HG02840 (cell line): ENCODE measurements at regions not wholly inside any gene's neighbourhood (a gene's known extent, or its start where the extent isn't known, plus 50 kb on each side); places are given as distances from the start of the nearest gene placed in this dataset.

Experiments used
- ATAC-seq: cut with Tn5 transposase; IDR thresholded peaks from one replicate; pipeline ENCODE4 v1.9.1; 2021; ENCODE audit warnings: mild to moderate bottlenecking, moderate library complexity, moderate number of reproducible peaks; ENCODE audit not compliant: unreplicated experiment, low FRiP score

GRCh38 chr5:159772698-159773061 lies 143.6 kb upstream of the ADRA1B start:
- ATAC-seq, result no peak

- ATAC-seq, result peak; percentile 69
These were observed 143.0 kb upstream of the ADRA1B start for GRCh38 chr5:159773062-159773924.

DNA sequence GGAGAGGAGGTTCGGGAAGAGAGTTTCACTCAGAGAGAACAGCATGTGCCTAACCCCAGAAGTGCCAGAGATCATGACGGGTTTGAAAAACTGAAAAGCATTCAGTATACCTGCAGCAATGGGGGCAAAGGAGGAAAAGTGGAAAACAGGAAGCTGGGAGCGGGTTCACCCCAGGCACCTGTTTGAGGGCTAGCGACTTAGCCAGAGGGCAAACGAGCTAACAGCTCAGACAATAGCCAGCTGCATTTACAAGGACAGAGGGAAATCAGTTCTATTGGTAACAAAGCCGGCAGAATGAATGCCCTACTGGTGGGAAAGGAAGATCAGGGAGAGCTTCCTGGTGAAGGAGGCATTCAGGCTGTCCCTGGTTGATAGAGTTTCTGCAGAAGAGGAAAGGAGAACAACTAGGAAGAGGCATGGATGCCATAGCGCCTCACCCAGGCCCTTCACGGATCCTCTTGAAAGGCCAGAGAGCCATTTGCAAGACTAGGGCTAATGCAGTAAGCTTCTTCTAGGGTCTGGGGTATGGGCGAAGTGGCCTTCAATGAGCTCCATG lies 141.7 kb upstream of the ADRA1B start:
- ATAC-seq, result no peak

DNA sequence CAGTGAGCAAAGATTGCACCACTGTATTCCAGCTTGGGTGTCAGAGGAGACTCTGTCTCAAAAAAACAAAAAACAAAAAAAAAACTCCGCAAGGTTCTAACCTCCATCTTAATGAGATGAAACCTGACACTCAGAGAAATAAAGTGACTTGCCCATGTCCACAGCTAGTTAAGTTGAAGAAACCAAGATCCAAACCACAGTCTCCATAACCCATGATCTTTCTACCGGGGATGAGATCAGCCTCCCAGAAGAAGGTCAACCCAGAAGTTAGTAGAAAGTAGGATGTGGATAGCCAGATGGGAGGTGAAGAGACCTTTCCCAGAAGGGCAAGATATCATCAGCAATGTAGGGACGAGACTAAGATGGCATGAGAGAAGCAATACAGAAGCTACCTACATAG lies 140.4 kb upstream of the ADRA1B start:
- ATAC-seq, result no peak

DNA sequence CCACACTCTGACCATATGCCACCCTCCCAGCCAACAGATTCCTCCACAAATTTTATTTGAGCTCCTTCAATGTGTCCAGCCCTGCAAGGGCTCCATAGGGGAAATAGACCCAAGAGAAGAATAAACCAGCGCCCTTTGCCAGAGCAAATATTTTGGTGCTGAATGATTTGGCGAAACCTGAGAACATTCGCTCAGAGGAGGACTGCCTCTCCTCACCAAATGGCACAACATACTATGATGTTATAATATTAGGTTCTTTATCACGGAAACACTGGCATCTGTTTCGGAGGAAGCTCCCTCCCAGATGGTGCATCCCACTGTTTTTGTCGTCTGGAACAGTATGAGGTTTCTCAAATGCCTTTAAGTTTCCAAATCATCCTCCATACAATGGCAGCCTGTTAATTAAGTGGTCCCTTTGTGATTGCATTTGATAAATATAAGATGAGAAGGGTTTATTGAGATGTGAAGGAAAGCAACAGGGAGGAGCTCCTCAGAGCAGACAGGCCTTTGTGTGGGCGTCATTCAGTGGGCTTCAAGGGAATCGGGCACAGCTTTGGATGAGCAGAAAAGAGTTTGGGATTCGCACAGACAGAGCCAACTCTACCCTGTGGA lies 139.1 kb upstream of the ADRA1B start:
- no peak for ATAC-seq

- ATAC-seq, result no peak
These were observed 136.8 kb upstream of the ADRA1B start for GRCh38 chr5:159779481-159779880.

DNA sequence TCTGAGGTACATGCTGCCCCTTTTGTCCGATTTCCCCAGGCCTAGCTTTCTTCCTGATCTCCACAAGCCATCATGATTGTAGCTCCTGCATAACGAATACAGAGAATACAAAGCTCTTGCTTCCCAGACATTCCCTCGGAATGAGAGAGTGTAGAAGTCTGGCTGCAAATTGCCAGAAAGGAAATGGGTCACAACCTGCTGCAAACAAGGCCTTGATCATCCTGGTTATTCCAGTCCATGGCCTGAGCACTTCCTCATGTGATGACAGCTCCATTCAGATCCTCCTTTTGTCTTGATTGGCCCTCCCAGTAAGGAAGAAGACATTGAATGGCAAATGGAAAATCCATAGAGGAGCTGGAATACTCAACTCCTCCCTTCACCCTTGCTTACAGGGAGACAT lies 136.0 kb upstream of the ADRA1B start:
- no peak for ATAC-seq

GRCh38 chr5:159781626-159782157 lies 134.6 kb upstream of the ADRA1B start:
- ATAC-seq, result no peak

DNA sequence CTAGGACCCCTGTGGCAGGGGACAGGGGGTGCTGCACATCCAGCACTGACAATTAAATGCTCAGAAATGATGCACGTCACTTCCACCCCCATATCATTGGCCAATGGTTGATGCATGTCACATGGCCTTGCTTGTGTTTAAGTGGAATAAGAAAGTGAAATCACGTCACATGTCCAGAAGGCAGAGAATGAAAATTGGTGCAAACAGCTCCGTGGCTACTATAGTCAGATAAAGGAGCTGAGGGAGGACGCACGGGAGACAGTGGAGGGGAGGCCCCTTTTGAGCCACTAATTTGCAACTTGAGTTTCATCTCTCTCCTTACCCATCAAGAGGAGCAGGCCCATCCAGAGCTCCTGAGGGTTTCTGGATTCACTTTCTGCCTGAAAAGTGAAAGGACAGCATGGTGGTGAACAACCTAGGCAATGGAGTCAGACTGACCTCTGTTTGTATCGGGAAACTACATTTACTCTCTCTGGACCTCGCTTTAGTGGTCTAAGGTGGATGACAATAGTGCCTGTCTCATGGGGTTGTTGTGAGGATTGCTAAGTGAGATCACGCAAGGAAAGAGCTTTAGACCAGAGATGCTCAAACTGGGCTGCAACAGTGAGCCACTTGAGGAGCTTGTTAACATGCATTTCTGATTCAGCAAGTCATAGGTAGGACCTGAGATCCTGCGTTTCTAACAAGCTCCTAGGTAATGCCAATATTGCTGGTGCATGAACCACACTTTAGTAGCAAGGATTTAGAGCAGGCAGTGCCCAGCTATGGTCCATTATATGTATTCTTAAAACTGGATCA lies 133.9 kb upstream of the ADRA1B start:
- no peak for ATAC-seq

DNA sequence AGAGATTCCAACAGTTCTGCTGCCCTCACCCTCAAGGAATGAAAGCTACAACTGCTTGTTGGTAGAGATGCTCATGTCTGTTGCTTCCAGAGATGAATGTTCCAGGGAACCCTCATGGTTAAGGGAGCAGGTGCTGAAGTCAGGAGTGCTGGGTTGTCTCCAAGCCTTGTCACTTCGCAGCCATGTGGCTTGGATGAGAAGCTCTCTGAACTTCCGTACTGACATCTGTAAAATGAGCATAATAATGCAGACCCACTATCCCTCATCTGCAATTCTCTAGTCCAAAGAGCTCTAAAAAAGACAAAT lies 133.3 kb upstream of the ADRA1B start:
- no peak for ATAC-seq

- ATAC-seq, result no peak
These were observed 132.5 kb upstream of the ADRA1B start for GRCh38 chr5:159783726-159784247.

DNA sequence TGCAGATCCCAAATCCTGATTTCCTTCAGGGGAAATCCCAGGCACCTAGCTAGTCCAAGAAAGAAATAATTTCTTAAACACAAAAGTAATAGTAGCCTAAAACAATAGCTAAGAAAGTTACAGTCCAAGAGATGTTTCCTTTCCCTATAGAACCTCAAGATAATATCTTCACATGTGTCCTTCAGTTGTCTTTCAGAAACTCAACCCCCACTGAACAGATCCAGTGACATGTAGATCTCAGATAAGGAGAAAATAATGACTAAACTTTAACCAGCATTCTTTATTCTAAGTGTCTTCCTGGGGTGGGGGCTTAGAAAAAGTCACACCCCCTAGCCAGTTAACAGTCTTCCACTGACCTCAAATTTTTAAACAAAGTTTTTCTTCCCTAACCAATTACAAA lies 131.3 kb upstream of the ADRA1B start:
- no peak for ATAC-seq

GRCh38 chr5:159785656-159786055 lies 130.6 kb upstream of the ADRA1B start:
- ATAC-seq, result no peak

DNA sequence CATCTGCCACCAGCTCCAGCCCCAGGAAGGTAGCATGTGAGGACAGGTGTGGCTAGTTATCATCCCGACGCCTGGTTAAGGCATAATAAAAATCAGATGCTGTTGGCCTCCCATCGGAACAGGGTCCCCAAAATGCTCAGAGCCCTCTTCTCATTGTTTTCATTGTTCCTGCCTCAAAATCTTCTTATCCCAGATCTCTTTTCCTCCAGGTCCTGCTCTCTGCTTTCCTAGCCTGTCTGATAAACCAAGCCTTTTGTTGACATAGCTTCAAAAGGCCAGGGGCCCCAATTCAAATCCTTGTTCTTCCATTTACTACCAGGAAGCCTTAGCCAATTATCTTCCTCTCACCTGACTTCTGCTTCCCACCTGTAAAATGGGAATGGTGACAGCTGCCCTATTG lies 130.1 kb upstream of the ADRA1B start:
- no peak for ATAC-seq

DNA sequence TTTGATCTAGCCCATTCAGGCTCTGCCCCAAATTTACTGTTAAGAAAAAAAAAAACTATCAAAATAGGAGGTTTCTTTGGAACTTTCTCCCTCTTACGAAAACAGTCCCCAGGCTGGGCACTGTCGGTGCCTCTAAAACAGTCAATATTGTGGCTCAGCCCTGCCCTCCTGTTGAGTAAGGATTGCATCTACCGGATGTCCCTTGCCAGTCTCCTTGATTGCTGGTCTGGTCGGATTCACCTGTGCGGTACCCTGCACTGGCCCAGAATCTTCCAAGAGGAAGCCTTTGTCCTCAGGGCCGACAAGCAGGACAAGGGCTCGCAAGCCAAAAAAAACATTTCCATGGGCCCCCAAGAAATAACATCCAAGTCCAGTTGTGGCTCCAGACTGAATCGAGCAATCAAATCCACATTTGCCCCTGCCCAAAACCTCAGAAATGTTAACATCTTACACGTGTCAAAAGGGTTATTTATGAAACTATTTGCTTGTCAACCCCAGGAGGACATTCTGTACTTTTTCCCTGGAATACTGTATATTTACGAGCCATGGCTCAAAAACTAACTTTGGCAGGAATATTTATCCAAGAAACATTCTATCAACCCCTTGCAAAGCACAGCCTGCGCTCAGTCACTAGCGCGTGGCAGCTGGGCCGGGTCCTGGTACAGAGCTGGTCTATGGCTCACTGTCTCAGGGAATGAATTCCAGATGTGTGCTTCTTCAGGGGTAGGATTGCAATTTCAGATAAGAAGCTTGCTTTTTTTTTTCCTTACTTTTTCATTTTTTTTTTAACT lies 129.2 kb upstream of the ADRA1B start:
- no peak for ATAC-seq

DNA sequence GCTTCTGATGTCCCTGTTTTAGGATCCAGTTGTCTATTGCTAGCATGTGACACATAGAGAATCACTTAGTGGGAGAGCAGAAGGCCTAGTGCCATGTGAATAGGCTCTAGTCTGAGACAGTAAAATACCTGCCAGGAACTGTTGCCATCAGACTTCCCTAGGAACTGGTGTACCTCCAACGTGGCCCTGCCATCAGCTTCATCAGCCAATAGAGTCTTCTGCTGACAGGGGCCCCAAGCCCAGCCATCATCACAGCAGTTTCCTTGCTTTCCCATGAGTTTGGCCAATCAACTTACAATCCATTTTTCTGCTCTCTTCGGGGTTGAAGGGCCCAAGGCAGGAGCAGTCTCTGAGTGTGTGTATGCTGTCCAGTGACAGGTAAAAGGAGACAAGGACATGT lies 128.4 kb upstream of the ADRA1B start:
- ATAC-seq, result no peak

DNA sequence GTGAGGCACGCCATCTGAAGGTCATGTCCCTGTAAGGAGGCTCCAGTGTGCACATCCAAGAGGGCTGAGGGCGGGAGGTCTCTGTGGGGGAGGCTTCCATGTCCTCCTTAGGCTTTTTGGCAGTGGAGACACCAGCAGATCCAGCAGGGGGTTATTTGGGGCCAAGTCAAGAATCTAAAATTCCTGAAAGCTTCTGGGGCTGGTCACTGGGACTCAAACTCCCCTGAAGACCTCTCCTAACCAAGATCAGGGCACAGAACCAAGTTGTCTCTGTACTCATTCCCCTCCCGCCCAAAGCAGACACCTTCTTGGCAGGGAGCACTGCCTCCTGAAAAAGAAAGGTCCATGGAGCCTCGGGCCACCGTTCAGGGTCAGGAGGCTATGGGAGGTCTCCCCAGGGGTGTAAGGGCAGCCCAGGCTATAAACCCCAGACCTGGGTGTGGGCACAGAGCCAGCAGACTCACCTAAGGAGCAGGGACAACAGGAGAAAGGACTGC lies 127.4 kb upstream of the ADRA1B start:
- no peak for ATAC-seq

DNA sequence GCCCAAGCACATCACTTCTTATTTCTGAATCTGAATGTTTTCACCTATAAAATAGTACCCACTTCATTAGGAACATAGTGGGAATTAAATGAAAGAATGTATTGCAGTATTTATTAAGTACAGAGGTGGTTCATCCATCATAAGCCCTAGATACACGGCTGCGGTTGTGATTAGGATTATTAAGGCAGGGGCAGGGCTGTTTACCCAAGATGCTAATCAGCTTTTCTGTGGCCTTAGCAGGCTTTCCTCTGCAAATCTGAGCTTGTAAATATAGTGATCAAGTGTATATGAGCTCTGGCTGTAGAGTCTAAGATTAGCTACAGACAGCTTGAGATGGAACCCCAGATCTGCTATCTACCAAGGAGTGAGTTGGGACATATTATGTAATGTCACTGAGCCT lies 124.1 kb upstream of the ADRA1B start:
- no peak for ATAC-seq

- ATAC-seq, result no peak
These were observed 118.9 kb upstream of the ADRA1B start for GRCh38 chr5:159797261-159797970.
